ENCODE measurements at regions not wholly inside any gene's neighbourhood (a gene's known extent, or its start where the extent isn't known, plus 50 kb on each side); places are given as distances from the start of the nearest gene placed in this dataset.

- TF ChIP-seq CTCF (conservative IDR thresholded peaks at IDR 0.05; ENCODE audit: low read length) (no peak), EZH2phosphoT487 (IDR thresholded peaks at IDR 0.05; ENCODE audit: borderline replicate concordance, low read depth, low read length) (no peak)
These were observed 344.9 kb upstream of the SLCO3A1 start for GRCh38 chr15:91508633-91509032.
